Endometrium (tissue), 2 donors: ENCODE measurements at regions not wholly inside any gene's neighbourhood (a gene's known extent, or its start where the extent isn't known, plus 50 kb on each side); places are given as distances from the start of the nearest gene placed in this dataset.
"Not testable (repeated sequence)": the region's sequence is repeated elsewhere in the genome, so short reads cannot be mapped to it uniquely, and the experiment has no call there.

Experiments used
- FAIRE-seq: peaks from 2 replicates; lab custom pipeline; 2012; peaks lifted over from hg19 to GRCh38; lab: Jason Lieb, UNC
- donor health status: control.
- donor health status: control.

DNA sequence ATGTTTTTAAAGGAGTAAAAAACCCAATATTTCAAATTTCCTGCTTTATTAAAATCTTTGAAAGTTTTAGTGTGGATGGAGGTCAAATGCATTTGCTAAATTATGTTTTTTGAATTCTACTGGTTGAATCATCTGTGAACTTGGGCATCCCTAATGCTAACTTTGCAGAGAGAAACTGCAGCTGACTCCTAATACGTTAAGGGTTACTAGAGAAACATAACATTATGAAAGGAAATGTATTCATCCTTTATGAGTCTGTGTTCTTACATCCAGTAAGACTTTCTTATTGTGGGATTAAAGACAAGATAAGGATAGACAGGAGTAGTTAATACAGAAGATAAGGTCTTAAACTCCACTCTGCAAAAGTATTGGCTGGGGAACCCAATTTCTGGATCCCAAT lies 140.6 kb downstream of the FAM124B start:
- no peak for FAIRE-seq

DNA sequence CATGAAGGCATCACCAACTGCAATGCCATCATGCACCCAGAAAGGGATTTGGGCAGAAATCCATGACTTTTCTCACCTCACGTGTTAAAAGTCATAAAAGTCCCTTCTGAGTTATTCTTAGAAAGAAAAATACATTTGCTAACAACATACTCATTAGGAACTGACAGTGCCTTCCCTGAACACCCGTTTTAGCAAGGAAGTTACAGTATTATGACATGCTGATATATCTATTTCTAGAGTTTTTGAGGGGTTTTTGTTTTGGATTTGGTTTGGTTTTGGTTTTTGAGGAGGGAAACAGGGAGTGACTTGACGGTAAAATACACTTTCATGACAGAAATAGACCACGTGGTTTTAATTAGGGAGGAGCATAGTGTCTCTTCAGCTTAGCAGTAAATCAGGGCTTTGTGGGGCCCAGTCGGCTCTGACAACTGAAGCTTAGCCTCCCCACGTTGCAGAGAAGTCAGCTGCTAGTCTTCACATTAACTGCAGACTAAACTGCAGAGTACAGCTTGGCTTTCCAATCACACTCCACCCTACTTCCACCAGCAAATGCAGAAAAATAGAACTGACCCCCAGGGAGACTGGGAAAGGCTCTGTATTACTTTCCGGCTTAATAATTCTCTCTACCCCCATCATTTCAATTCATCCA lies 141.4 kb downstream of the FAM124B start:
- peak; percentile 29 for FAIRE-seq

DNA sequence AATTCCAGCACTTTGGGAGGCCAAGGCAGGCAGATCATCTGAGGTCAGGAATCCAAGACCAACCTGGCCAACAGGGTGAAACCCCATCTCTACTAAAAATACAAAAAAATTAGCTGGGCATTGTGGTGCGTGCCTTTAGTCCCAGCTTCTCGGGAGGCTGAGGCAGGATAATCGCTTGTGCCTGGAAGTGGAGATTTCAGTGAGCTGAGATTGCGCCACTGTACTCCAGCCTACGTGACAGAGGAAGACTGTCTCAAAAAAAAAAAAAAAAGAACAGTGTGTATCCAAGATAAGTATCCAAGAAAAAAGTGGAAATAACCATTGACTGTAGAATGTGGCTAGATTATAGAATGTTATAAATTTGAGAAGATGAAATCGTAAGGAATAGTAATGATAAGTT lies 142.1 kb downstream of the FAM124B start:
- FAIRE-seq, result no peak

DNA sequence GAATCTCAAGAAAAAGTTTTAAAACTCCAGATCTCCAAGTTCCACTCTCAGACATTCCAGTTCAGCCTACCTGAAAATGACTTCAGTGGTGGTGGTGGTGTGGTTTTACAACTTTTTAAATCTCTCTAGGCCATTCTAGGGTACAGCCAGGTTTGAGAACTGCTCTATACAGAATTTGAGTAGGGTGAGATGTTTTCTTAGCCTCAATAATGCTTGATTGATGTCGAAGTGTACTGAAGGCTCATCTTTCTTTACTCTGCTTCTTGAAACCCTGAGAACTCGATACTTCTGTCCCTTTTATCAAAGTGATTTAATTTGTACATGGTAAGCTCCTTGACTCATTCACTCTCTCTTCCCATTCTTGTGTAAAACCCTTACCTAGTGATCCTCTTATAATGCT lies 143.8 kb downstream of the FAM124B start:
- FAIRE-seq, result no peak

DNA sequence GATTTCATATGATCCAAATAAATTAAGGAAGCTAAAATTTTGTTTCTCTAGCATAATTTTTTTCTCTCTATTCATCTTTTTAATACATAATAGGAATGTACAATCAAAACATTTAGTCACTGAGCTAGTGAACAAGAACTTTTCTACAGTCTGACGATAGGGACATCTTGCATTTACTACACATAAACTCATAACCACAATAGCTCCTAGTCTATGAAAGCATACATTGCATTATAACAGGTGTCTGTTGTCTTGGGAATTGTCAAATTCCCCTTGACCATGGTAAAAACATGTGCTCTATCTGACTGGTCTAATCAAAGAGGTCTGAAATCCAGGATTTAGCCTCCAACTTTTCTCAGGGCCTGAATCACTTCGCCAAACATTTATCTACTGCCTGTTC lies 144.8 kb downstream of the FAM124B start:
- FAIRE-seq, result no peak

DNA sequence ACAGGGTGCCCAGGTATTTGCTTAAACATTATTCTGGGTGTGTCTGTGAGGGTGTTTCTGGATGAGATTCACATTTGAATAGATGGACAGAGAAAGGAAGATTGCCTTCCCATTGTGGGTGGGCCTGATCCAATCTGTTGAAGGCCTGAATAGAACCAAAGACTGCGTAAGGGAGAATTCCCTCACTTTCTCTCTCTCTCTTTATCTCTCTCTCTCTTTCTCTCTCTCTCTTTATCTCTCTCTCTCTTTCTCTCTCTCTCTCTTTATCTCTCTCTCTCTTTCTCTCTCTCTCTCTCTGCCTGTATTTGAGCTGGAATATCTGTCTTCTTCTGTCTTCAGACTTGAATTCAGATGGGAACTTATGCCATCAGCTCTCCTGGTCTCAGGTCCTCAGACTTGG lies 148.4 kb downstream of the FAM124B start:
- no peak for FAIRE-seq

DNA sequence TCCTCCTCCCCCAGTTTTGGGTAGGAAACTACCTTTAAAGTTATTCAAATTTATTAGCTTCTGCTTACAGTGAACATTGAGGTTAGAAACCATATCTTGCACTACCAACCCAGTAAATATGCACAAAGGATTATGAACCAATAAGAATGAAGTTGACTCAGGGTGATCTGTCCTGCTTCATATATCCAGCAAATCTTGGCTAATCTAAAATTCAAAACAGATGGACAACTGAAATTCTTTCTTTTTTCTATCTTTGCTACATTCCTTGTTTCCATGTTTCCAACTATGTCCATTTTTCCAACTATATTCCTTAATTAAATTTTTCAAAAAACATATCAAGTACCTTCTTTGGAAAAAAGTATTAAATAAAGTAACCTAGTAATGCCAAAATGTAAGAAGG lies 149.3 kb downstream of the FAM124B start:
- FAIRE-seq, result no peak

DNA sequence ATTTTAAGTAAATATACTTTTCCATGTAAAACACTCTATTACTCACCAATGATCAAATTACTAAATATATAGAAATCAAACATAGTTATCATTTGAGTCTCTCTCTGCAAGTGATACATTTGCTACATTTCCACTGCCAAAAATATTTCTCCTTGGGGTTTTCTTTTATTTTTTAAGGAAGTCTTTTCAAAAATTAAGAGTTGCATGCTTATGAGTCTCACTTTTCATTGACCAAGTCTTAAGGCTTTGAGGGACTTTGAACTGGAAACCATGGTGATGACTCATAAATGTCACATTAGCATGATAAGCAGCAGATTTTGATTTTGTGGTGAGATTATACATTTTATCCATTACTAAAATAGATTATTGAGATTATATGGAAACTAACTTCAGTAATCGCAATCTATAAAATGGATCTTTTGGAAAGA lies 152.9 kb downstream of the FAM124B start:
- no peak for FAIRE-seq

DNA sequence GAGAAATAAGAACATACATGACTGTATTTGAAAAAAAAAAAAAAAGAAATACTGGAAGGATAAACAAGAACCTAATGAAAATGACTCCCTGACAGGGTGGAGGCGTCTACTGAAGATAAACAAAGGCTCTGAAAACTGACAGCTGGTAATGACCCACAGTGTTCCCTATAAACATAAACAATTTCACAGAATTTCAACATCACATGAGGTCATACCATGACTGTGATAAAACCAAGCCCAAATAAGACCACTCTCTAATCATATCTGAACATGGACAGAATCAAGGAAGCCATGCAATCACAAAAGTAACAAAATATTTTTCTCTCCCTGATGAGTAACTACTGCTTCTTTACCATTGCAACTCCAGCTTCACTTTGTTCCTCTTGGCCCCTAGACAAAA lies 159.3 kb downstream of the FAM124B start:
- FAIRE-seq, result no peak

DNA sequence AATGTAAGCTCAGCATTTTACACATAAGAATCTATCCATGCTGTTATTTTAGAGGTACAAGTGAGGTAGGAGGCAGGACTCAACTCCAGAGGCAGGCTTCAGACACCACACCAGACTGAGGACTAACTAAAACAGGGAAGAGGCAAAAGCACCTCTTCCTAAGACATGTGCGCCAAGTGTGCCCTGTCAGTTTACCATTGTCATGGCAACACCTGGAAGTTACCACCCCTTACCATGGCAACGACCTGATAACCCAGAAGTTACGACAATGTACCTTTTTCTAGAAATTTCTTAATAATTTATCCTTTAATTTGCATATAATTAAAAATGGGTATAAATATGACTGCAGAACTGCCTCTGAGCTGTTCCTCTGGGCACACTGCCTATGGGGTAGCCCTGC lies 160.1 kb downstream of the FAM124B start:
- FAIRE-seq, result no peak

DNA sequence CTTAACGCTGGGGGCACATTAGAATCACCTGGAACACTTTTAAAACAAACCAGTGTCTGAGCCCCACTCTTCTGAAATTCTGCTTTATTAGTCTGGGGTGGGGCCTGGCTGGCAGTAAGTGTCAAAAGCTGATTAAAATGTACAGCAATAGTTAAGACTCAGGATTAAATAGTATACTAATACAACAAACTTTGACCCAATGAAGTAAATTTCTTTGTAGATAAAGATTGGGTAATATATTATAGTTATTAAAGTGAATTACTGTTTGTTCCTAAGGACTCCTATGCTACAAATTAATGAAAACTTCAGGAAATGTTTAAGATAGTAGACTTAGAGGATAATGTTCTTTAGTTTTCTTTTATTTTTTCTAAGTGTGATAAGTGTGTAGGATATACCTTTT lies 160.9 kb downstream of the FAM124B start:
- FAIRE-seq, result no peak

DNA sequence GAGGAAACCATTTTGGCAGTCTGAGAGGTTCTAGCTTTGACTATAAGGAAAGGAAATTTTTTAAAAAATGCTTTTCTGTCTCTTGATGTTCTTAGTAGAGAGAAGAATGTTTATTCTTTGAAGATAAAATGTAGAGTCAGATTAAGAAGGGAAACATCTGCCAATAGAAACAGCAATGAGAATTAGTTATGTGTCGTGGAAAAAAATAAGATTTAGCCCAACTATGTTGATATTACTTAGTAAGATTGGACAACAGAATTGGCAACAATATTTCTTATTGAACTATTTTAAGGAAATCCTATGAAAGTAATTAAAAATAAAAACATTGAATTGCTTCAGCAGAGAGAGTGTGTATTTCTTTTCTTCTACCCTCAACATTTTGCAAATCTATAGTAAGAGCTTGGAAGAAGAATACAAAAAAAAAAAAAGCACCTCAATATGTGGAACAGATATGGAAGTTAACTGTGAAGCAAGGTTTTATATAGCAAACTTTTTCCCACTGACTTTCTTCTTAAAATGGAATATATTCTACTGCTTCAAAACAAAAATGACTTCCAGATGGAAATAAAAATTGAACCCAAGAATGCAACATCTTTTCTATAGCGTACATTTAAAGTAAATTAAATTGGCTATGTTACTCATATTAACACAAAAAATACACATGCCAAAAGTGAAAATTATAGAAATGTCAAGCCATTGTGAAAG lies 177.9 kb downstream of the FAM124B start:
- FAIRE-seq, result no peak

DNA sequence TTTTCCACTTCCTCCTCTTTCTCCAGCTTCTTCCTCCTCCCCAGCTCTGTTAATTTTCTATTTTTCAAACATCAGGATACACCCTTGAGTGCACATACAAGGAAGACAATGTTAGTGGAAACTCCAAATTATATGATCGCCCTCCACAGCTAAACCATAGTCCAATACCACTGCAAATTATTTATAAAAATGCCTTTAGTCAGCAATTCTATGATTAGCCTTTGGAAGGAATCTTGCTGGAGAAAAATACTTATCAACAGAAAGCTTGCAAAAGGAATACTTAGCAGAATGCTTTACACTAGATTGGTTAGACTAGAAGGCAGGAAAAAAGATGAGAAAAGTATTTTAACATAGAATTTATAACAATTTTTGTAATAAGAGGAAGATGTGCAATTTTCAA lies 178.9 kb downstream of the FAM124B start:
- no peak for FAIRE-seq

DNA sequence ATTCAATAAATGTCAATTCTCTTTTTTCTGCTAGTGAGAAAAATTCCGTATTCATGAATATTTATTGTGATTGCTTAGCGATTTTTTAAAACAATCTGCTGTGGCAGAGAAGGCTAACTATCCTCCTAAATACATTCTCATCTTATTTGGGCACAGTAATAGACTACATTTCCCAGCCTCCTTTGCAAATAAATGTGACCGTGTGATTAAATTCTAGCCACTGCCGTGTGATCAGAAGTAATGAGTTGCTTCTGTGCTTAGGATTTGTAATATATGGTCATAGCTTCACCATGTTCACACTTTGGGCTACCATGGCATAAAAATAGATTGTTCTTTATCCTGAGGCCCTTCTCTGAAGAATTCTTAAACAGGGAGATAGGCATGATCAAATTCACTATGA lies 179.6 kb downstream of the FAM124B start:
- FAIRE-seq, result no peak

DNA sequence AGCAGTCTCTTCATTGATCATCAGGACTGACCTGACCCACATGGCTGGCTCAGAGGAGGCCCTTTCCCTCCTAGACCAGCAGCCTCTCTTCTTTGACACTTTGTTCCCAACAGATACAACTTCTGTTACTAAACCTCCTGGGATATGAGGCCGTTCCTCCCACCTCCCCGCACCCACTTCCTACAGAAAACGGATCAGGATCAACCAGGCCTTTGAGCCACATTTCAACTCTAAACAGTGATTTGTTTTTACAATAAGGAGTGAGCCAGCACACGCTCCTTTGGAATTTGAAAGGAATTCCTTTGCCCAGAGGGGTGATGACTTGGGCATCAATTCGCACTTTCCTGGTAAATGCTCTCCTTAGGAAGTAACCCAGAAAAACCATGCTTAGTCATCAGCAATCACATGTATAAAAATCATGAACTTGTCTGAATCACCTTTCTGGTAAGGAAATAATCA lies 180.4 kb downstream of the FAM124B start:
- no peak for FAIRE-seq

DNA sequence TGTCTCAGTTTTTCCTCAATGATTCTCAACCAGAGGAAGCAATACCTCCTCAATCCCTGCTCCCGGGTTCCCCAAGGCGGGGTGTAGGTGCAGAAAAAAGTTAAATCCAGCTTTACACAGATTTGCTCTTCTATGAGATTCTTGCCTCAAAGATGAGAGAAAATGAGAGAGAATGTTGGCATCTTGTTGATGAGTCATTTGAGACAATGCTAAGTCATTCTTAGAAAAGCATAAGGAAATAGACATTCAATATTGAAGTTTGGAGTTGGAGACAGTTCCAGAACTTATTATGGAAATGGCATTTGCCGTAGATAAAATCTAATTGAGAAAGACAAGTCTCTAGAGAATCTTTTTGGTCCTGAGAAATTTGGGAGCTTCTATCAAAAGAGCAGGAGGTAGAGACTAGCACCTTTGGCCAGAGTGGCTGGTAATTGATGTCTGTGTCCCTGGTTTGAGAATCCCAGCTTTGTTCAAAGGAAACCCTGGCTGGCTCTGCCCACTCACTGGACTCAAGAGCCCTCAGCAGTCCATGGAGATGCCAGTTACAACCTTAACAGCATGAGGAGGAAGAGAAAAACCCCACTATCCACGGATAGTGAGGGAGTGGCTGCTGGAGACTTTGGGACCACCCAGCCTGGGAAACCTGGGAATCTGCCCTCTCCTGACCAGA lies 181.2 kb downstream of the FAM124B start:
- no peak for FAIRE-seq

DNA sequence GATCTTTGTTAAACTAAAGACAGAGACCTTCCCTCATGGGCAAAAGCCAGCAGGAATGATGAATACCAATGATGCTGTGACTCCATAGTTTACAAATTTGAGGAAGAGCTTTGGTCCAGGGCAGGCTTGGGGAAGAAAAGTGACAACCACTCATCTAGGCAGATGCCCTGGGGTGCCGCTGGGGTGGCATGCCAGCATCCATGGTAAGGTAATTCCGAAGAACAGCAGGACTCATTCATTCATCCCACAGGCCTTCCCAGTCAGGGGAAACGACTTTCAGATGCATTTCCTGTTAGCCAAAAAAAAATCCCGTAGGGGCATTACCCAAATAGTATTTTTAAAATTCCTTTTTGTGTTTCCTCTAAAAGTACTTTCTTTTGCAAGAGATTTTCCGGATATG lies 180.7 kb upstream of the SERPINE2 start:
- no peak for FAIRE-seq

DNA sequence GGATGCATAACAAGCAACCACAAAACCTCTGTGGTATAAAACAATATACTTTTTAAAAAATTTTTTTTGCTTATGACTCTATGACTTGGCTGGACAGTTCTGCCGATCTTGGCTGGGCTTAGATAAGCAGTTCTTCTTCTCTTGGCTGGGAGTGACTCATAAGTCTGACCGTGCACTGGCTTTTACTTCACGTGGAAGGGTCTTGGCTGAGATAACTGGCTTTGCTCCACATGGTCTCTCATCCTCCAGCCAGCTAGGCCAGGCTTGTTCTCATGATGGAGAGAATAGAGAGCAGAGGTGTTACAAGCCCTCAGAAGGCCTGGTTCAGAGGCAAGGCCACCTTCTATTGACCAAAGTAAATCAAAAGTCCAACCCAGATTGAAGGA lies 178.9 kb upstream of the SERPINE2 start:
- FAIRE-seq, result no peak

DNA sequence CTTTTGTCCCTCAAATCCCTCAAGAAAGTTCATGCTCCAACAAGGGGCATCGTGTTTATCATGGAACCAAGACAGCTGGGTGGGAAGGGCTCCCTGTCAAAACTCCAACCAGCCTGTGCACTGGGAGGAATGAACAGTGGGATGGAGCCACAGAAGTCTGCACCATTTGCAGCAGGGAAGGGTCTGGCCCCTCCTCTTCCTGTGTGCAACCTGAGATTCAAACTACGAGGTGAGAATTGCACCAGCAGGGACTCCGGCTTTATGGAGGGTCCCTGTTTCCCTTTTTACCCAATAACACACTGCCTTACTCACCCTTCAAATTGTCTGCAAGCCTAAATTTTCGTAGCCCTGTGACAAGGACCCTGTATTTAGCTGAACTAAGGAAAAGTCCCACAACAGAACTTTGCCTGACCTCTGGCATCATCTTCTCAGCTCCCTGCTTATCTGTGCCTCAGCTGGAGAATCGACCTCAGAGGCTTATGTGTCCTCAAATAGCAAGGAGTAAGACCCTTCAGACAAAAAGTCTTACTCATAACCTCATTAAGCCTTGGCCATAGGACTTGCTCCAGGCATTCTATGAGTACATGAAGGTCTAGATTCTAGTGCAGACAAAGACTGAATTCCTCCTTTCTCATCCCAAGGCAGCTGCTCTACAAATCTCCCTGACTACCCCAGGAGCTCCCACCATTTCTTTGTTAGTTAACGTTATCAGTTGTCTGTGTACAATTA lies 178.3 kb upstream of the SERPINE2 start:
- no peak for FAIRE-seq

DNA sequence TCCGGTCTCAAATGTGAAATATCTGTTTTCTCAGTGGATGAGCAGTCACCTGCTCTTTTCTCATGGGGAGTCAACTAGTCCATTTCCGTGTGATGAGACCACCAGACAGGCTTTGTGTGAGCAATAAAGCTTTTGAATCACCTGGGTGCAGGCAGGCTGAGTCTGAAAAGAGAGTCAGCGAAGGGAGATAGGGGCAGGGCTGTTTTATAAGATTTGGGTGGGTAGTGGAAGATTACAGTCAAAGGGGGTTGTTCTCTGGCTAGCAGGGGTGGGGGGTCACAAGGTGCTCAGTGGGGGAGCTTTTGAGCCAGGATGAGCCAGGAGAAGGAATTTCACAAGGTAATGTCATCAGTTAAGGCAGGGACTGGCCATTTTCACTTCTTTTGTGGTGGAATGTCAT lies 176.5 kb upstream of the SERPINE2 start:
- not testable (repeated sequence) for FAIRE-seq

DNA sequence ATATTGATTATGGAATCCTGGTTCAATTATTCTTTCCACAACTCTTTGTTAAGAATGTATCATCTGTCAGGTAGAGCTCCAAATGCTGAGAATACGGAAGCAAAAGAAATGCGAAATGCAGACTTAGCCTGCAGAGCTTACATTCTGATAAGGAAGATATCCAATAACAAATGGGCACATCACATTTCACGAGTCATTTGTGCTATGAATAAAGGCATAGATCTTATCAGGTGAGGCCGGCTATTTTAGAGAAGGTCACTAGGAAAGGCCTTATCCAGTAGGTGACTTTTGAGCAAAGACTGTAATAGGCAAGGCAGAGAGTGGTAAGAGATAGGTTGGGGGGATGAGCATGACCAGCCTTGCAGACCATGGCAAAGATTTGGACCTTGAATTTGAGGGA lies 174.3 kb upstream of the SERPINE2 start:
- no peak for FAIRE-seq

DNA sequence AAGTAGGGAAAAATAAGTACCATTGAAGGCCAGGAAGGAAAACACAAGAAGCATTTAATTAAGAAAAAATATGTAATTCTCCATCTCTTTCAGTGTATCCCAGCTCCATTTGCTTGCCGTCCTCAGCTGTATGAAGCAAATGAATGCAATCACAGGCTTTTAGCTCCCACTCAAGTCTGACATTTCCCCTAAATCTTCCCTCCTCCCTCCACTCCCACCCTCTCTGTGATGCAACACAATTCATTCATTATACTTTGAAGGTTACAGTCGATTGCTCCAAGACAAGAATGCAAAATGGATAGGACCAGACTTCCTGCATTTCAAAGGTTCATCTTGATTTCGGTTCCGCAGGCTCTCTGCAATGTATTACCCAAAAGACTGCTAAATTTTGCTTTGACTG lies 172.7 kb upstream of the SERPINE2 start:
- FAIRE-seq, result no peak

DNA sequence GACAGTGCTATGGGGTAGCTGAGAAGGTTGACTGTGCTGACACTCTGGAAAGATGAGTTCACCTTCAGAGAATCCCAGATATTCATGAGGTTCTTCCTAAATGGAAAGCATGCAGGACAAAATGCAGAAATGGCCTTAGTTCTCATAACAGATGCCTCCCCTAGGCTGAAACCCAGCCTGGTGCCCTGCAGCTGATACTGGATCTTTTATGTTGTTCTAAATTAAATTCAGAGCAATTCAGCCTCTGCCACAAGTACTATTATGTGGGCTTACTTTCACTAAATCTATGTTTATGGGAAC lies 172.0 kb upstream of the SERPINE2 start:
- FAIRE-seq, result no peak
